IMR-90 (cell line): ENCODE measurements at regions not wholly inside any gene's neighbourhood (a gene's known extent, or its start where the extent isn't known, plus 50 kb on each side); places are given as distances from the start of the nearest gene placed in this dataset.

Experiments used
- BHLHE40 ChIP-seq: fragments of 150-350 bp; IDR thresholded peaks from 2 replicates; pipeline ENCODE4 v1.6.1; 2016; ENCODE audit warnings: mild to moderate bottlenecking, low read depth, low read length
- CTCF ChIP-seq: conservative IDR thresholded peaks from 2 replicates; pipeline ENCODE4 v1.5.1; 2012; ENCODE audit warnings: mild to moderate bottlenecking, low read depth, low read length, improper control_type of control experiment
- POLR2A ChIP-seq: IDR thresholded peaks from 2 replicates; pipeline ENCODE4 v1.6.1; 2012; ENCODE audit warnings: mild to moderate bottlenecking, low read depth, low read length
- RCOR1 ChIP-seq: IDR thresholded peaks from 2 replicates; pipeline ENCODE4 v1.6.1; 2012; ENCODE audit warnings: mild to moderate bottlenecking, low read length, improper control_type of control experiment; ENCODE audit not compliant: insufficient replicate concordance
- TF ChIP-seq, protein P1 (sequence below): fragments of 150-350 bp; IDR thresholded peaks from 2 replicates; pipeline ENCODE4 v1.6.1; 2017; ENCODE audit warnings: mild to moderate bottlenecking, antibody characterized with exemption, low read length, low read depth

GRCh38 chr11:115716601-115717529, 212.7 kb upstream of the CADM1 start:
- TF ChIP-seq CTCF (no peak), RCOR1 (no peak), POLR2A (no peak), BHLHE40 (no peak)
- TF ChIP-seq, protein P1, sequence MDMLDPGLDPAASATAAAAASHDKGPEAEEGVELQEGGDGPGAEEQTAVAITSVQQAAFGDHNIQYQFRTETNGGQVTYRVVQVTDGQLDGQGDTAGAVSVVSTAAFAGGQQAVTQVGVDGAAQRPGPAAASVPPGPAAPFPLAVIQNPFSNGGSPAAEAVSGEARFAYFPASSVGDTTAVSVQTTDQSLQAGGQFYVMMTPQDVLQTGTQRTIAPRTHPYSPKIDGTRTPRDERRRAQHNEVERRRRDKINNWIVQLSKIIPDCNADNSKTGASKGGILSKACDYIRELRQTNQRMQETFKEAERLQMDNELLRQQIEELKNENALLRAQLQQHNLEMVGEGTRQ: no peak
